Activated CD8-positive, alpha-beta memory T cell treated with anti-CD3 and anti-CD28 coated beads, Interleukin-2, amount 50 U/mL, for 4 hours (primary cell): ENCODE measurements at regions not wholly inside any gene's neighbourhood (a gene's known extent, or its start where the extent isn't known, plus 50 kb on each side); places are given as distances from the start of the nearest gene placed in this dataset.
"Not testable (repeated sequence)": the region's sequence is repeated elsewhere in the genome, so short reads cannot be mapped to it uniquely, and the experiment has no call there.

Experiments used
- DNase-seq: peaks from one replicate; pipeline ENCODE4 v3.0.0-alpha.2; 2020

- DNase-seq: no peak
Measured at GRCh38 chr3:30452446-30452845, 154.0 kb upstream of the TGFBR2 start.

DNA sequence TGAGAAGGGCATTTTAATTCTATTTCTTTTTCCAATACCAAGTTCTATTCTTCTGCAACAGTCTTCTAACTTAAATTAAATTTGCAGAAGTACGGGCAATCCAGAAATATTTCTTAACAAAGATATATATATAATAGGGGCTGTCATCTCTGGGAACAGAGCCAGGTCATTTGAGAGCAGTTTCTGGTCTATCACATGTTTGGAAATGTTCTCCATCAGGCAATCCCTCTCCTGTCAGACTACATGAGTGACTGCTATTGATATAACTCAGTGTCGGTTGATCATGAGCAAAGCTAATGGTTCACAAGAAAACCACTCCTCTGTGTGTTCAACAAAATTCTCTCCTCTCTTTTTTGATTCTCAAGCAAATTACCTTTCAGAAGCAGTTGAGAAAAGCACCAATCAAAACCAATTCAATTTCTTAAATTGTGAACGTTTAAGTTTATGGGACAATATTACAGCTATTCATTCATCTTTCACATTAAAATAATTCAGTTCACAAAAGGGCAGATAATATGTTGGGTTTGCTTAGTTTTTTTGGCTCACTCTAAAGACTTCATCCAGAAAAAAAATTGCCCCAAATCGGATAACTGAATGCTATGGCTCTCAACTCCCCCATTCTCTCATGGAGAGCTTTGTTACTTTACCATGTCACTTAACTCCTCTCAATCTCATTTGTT, 152.9 kb upstream of the TGFBR2 start:
- no peak for DNase-seq

DNA sequence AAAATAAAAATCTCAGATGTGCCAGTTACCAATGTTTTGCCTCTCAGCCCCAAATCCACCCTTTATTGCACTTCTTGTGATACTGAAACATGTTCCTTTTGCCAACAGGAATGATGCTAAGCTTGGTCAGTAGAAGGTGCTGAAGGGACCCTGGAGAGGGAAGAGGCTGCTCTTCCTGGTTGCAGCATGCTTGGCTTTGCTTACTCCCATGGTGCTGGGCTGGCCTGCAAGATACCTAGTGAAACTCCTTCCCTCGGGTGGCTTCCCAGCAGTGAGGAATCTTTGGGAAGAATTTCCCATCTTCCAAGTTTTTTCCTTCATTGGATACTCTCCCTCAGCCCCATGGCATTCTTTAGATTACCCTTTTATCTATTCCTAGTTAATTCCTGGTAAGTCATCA, 151.8 kb upstream of the TGFBR2 start:
- no peak for DNase-seq

DNA sequence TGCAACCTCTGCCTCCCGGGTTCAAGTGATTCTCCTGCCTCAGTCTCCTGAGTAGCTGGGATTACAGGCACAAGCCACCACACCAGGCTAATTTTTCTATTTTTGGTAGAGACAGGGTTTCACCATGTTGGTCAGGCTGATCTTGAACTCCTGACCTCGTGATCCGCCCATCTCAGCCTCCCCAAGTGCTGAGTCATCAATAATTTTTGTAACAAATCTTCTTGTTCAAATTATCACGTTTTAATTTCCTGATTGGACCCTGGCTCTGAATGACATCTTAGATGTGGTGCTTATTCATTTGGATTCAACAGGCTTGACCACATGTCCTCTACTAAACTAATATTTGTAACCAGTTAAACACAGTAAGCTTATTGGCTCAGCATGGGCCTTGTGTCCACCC, 151.3 kb upstream of the TGFBR2 start:
- DNase-seq: not testable (repeated sequence)

- no peak for DNase-seq
Measured at GRCh38 chr3:30455840-30456239, 150.6 kb upstream of the TGFBR2 start.

DNA sequence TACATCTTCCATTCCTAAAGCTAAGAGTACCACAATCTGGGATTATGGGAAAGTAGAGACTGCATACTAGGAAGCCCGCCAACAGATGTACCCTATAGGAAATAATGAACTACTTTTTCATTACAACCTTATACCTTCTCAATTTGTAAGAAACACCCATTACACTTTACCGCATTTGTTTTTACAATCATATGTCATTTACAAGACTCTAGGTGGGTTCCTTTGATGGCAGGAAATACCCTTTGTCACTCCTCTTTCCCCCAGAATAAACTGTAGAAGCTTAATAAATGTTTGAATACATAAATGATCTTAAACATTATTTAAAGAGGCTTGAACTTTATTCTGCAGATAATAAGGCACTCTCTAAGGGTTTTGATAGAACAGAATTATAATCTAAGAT, 150.1 kb upstream of the TGFBR2 start:
- no peak for DNase-seq

DNA sequence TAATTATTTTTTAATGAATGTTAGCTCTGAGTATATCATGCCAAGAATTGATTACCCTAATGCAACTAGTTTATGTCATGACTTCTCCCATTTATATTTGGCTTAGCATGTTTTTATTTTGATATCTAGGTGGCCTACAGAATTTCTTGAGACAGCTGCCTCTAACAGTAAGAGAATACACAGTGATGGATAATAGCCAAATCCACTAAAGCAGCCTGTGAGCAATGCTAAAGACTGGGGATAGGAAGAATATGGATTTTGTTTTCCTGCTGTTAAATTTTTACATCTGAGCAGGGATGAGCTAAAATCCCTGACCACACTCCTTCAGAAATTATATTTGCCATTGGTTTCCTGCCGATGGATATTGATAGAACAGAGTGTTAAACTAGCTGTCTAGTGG, 149.3 kb upstream of the TGFBR2 start:
- no peak for DNase-seq

DNA sequence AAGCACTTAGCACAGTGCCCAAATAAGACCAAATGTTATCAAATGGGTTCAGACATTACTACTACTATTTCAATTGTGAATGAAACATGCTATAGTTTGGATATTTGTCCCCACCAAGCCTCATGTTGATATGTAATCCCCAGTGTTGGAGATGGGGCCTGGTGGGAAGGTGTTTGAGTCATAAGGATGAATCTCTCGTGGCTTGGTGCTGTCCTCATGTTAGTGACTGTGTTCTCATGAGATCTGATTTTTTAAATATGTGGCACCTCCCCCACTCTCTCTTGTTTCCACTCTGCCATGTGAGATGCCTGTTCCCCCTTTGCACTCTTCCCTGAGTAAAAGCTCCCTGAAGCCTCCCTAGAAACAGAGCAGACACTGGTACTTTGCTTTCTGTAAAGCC, 148.7 kb upstream of the TGFBR2 start:
- no peak for DNase-seq

GRCh38 chr3:30458376-30459171, 147.8 kb upstream of the TGFBR2 start:
- DNase-seq: no peak

DNA sequence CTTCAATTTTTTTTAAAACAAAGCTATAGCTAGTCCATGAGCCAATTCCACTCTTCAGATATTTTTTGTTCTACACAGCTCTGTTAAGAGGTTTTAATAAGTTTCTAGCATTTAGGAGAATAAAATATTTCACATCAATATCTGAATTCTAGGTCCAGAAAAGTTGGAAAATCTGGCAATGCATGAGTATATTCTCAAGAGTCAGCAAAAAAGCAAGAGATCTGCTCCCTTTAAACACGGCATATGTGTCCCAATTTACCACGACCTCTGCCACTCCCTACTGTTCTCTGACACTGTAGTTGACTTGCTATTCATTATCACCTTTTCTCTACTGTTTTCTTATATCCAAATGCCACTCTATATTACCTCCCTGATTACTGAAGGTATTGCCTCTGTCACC, 145.1 kb upstream of the TGFBR2 start:
- no peak for DNase-seq

GRCh38 chr3:30462721-30463470, 143.5 kb upstream of the TGFBR2 start:
- DNase-seq: no peak

DNA sequence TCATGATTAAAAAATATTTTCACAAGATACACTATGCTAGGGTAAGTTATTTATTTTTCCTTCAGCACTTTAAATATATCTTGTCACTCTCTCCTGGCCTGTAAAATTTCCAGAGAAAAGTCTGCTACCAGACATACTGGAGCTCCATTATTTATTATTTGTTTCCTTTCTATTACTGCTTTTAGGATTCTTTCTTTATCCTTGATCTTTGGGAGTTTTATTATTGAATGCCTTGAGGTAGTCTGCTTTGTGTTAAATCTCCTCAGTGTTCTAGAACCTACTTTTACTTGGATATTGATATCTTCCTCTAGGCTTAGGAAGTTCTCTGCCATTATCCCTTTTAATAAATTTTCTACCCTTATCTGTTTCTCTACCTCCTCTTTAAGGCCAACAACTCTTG, 142.0 kb upstream of the TGFBR2 start:
- DNase-seq: no peak

- no peak for DNase-seq
Measured at GRCh38 chr3:30465454-30465853, 140.9 kb upstream of the TGFBR2 start.

- no peak for DNase-seq
Measured at GRCh38 chr3:30467596-30468238, 138.7 kb upstream of the TGFBR2 start.

DNA sequence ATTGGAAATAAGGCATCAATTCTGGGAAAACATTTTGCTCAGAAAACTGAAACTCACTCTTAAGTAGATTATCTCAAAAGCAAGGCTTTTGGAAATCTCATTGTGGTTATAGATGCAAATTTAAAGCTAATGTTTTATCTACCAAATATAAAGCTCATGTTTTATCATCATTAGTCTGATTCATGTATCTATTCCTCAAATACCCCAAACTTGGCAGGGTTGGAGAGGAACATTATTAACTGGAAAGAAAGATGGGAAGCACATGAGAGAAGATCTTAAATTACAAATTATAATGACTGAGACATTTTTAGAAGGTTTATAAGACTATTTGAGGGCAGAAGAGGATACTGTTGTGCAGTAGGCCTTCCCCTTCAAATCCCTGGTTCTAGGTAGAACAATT, 137.3 kb upstream of the TGFBR2 start:
- DNase-seq: no peak

DNA sequence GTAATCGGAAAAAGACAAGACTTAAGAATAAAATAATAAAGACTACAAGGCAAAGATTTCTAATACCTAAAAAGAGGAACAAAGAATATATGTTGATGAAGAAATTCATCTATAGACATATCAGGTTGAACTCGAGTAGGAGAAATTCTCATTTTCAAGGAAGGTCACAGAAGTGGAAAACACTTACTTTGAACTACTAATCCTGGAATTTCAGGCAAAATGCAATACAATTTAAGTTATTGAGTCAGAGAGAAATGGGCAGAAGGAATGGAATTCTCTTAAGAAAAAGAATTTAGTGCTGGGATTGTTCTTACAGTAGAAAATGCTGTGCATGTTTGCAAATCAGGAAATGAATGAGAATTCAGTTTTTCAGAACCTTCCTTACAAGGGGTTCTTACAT, 135.9 kb upstream of the TGFBR2 start:
- DNase-seq: no peak

GRCh38 chr3:30471066-30471465, 135.3 kb upstream of the TGFBR2 start:
- no peak for DNase-seq

GRCh38 chr3:30471796-30472489, 134.5 kb upstream of the TGFBR2 start:
- DNase-seq: no peak

DNA sequence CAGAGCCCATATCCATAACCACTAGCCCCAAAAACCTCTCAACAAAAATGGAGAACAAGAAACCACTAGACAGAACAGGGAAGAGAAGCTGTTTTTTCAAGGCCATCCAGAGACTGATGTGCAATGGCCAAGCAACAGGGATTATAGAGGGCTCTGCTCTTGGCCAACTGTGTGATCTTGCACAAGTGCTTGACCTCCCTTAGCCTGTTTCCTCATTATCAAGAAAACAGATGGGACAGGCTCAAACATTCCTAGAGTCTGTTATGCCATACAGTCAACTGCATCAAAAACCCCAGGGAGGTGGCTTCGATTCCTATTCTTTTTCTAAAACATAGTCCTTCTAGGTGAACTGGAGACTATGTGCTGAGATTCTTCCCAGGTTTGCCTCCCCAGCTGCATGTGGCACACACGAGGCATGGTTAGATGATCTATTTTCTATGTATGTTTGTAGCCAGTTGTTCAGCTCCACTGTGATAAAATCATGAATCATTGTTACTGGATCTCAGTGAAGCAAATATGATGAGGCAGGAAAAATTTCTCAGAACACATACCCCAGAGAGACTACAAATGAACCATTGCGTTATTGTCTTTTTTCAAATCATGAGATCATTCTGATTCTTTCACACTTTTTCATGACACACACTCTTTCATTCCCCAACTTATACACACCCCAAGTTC, 132.9 kb upstream of the TGFBR2 start:
- DNase-seq: no peak

GRCh38 chr3:30474371-30474770, 132.0 kb upstream of the TGFBR2 start:
- no peak for DNase-seq

GRCh38 chr3:30475038-30475808, 131.2 kb upstream of the TGFBR2 start:
- peak; percentile 27 for DNase-seq
